NT2/D1 (cell line): ENCODE measurements at regions not wholly inside any gene's neighbourhood (a gene's known extent, or its start where the extent isn't known, plus 50 kb on each side); places are given as distances from the start of the nearest gene placed in this dataset.

Experiments
- DNase-seq: peaks from one replicate; pipeline ENCODE4 v3.0.0-alpha.2; 2011; ENCODE audit warnings: low read depth, low spot score
- H3K27me3 ChIP-seq: 2 replicates; pipeline ENCODE4 v1.6.0; 2011; ENCODE audit warnings: mild to moderate bottlenecking; ENCODE audit not compliant: insufficient read length, insufficient read depth
- H3K36me3 ChIP-seq: 2 replicates; pipeline ENCODE4 v1.6.1; 2011; ENCODE audit warnings: mild to moderate bottlenecking, low read length, mixed read lengths; ENCODE audit not compliant: insufficient read depth, insufficient read length
- H3K4me1 ChIP-seq: 2 replicates; pipeline ENCODE4 v1.5.1; 2011; ENCODE audit not compliant: insufficient read depth, insufficient read length
- H3K4me3 ChIP-seq: 2 replicates; pipeline ENCODE4 v1.5.1; 2011; ENCODE audit warnings: low read depth; ENCODE audit not compliant: insufficient read length
- H3K9ac ChIP-seq: 2 replicates; pipeline ENCODE4 v1.6.0; 2011; ENCODE audit warnings: low read depth; ENCODE audit not compliant: insufficient read length
- H3K9me3 ChIP-seq: 2 replicates; pipeline ENCODE4 v1.5.1; 2011; ENCODE audit warnings: mild to moderate bottlenecking, low read length; ENCODE audit not compliant: insufficient read depth
- SUZ12 ChIP-seq: IDR thresholded peaks from 2 replicates; pipeline ENCODE4 v1.6.1; 2011; ENCODE audit not compliant: insufficient read length, insufficient read depth; ENCODE audit errors: extremely low read depth
- YY1 ChIP-seq: IDR thresholded peaks from 2 replicates; pipeline ENCODE4 v1.6.1; 2011; ENCODE audit not compliant: insufficient read length, insufficient read depth
- ZNF274 ChIP-seq: IDR thresholded peaks from 2 replicates; pipeline ENCODE4 v1.6.1; 2011; ENCODE audit warnings: mild to moderate bottlenecking, low read depth, low read length

GRCh38 chr13:111005364-111005763 is 90.5 kb upstream of the ANKRD10 start:
- no peak overlapping the region for H3K9ac ChIP-seq
- TF ChIP-seq YY1: no peak
- TF ChIP-seq SUZ12: no peak
- no peak for TF ChIP-seq ZNF274
- H3K9me3 ChIP-seq: peaks cover 8% of the 10 kb centered on the region; the same call in 1 of the 2 replicates
- no peak for DNase-seq
- no peaks in the 10 kb centered on the region for H3K4me1 ChIP-seq
- H3K4me3 ChIP-seq: no peak overlapping the region
- H3K36me3 ChIP-seq: no peaks in the 10 kb centered on the region
- no peaks in the 10 kb centered on the region for H3K27me3 ChIP-seq

- H3K4me1 ChIP-seq: no peaks in the 10 kb centered on the region
- H3K36me3 ChIP-seq: no peaks in the 10 kb centered on the region
- H3K4me3 ChIP-seq: no peak overlapping the region
- no peak overlapping the region for H3K9ac ChIP-seq
- H3K9me3 ChIP-seq: peaks cover 8% of the 10 kb centered on the region; the same call in 1 of the 2 replicates
- DNase-seq: no peak
- TF ChIP-seq SUZ12: no peak
- H3K27me3 ChIP-seq: no peaks in the 10 kb centered on the region
These were observed 89.6 kb upstream of the ANKRD10 start for GRCh38 chr13:111004444-111004843.

- Histone ChIP-seq H3K4me3 (no peak overlapping the region), H3K36me3 (no peaks in the 10 kb centered on the region), H3K4me1 (no peaks in the 10 kb centered on the region), H3K27me3 (no peaks in the 10 kb centered on the region), H3K9ac (no peak overlapping the region), H3K9me3 (no peaks in the 10 kb centered on the region)
- no peak for DNase-seq
- no peak for TF ChIP-seq SUZ12
These were observed 86.8 kb upstream of the ANKRD10 start for GRCh38 chr13:111001636-111002035.

- no peak for TF ChIP-seq SUZ12
- TF ChIP-seq YY1: peak; percentile 45
- Histone ChIP-seq H3K27me3 (no peaks in the 10 kb centered on the region), H3K36me3 (no peaks in the 10 kb centered on the region), H3K4me1 (no peaks in the 10 kb centered on the region), H3K4me3 (no peak overlapping the region), H3K9me3 (no peaks in the 10 kb centered on the region), H3K9ac (no peak overlapping the region)
- peak; percentile 55 for DNase-seq
These were observed 78.9 kb upstream of the ANKRD10 start for GRCh38 chr13:110993788-110994187.

- Histone ChIP-seq H3K9me3 (no peaks in the 10 kb centered on the region), H3K4me1 (no peaks in the 10 kb centered on the region), H3K9ac (no peak overlapping the region), H3K4me3 (no peak overlapping the region), H3K27me3 (no peaks in the 10 kb centered on the region), H3K36me3 (no peaks in the 10 kb centered on the region)
- TF ChIP-seq YY1: no peak
- no peak for TF ChIP-seq ZNF274
- TF ChIP-seq SUZ12: no peak
- no peak for DNase-seq
These were observed 77.2 kb upstream of the ANKRD10 start for GRCh38 chr13:110991991-110992508.

- DNase-seq: no peak
- H3K36me3 ChIP-seq: no peaks in the 10 kb centered on the region
- no peaks in the 10 kb centered on the region for H3K9me3 ChIP-seq
- H3K4me1 ChIP-seq: no peaks in the 10 kb centered on the region
- no peak overlapping the region for H3K4me3 ChIP-seq
- no peak overlapping the region for H3K9ac ChIP-seq
- no peaks in the 10 kb centered on the region for H3K27me3 ChIP-seq
- TF ChIP-seq ZNF274 (no peak), YY1 (no peak), SUZ12 (no peak)
These were observed 74.5 kb upstream of the ANKRD10 start for GRCh38 chr13:110989331-110989730.

GRCh38 chr13:110985541-110985940 is 70.7 kb upstream of the ANKRD10 start:
- no peaks in the 10 kb centered on the region for H3K9me3 ChIP-seq

GRCh38 chr13:110984798-110985197 is 69.9 kb upstream of the ANKRD10 start:
- Histone ChIP-seq H3K9me3 (no peaks in the 10 kb centered on the region), H3K4me3 (no peak overlapping the region), H3K4me1 (no peaks in the 10 kb centered on the region), H3K27me3 (no peaks in the 10 kb centered on the region), H3K9ac (no peak overlapping the region), H3K36me3 (no peaks in the 10 kb centered on the region)
- DNase-seq: no peak
- TF ChIP-seq SUZ12 (no peak), ZNF274 (no peak), YY1 (no peak)

More at GRCh38 chr13:110985541-110985940, 70.7 kb upstream of the ANKRD10 start:
- H3K4me1 ChIP-seq: no peaks in the 10 kb centered on the region
- no peaks in the 10 kb centered on the region for H3K36me3 ChIP-seq
- H3K4me3 ChIP-seq: no peak overlapping the region
- no peaks in the 10 kb centered on the region for H3K27me3 ChIP-seq
- H3K9ac ChIP-seq: no peak overlapping the region
- DNase-seq: no peak
- TF ChIP-seq SUZ12 (no peak), YY1 (no peak), ZNF274 (no peak)
